ENCODE measurements at regions not wholly inside any gene's neighbourhood (a gene's known extent, or its start where the extent isn't known, plus 50 kb on each side); places are given as distances from the start of the nearest gene placed in this dataset.

DNA sequence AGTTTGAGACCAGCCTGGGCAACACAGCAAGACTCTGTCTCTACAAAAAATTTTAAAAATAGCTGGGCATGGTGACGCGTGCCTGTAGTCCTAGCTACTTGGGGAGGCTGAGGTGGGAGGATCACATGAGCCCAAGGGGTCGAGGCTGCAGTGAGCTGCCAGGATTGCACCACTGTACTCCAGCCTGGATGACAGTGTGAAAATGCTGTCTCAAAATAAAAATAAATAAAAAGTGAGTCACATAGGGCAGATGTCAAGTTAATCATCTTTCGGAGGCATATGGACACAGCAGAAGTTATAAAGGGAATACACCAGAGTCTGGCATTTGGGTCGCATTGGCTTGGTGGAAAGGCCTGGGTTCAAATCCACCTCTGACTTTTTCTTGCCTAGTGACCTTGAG lies 92.7 kb downstream of the PHETA1 start (continued):
- TF ChIP-seq KDM4A (IDR thresholded peaks at IDR 0.05; ENCODE audit: low read depth, low read length, severe bottlenecking) (no peak), CBX5 (IDR thresholded peaks at IDR 0.05; ENCODE audit: low read depth, low read length) (no peak), JUND (IDR thresholded peaks at IDR 0.05; ENCODE audit: low read length) (no peak), POLR2AphosphoS5 (IDR thresholded peaks at IDR 0.05; ENCODE audit: low read depth, low read length) (no peak), KDM5A (IDR thresholded peaks at IDR 0.05; ENCODE audit: low read length) (no peak), RBBP5 (IDR thresholded peaks at IDR 0.05; ENCODE audit: borderline replicate concordance, low read depth, low read length) (no peak)
